Adrenal gland (tissue), 5 donors: ENCODE measurements at regions not wholly inside any gene's neighbourhood (a gene's known extent, or its start where the extent isn't known, plus 50 kb on each side); places are given as distances from the start of the nearest gene placed in this dataset.

ENCODE experiments used
- CTCF ChIP-seq, 6 experiments: fragments of 450-650 bp in 4 of 6; fragments of 200-600 bp in 2 of 6; sonication (generic) in 1 of 6; IDR thresholded peaks; 1 replicate in 5 of 6; 2 replicates in 1 of 6; pipeline versions ENCODE4 v1.5.1 to v1.8.0; 2016 to 2021; ENCODE audit warnings: antibody characterized with exemption in 6 of 6, mild to moderate bottlenecking in 2 of 6, moderate library complexity in 1 of 6
- POLR2A ChIP-seq, 2 donors: fragments of 450-650 bp; IDR thresholded peaks; one replicate each; pipeline ENCODE4 v1.6.1; 2017; ENCODE audit warnings: antibody characterized with exemption in 2 of 2, mild to moderate bottlenecking in 2 of 2, moderate library complexity in 1 of 2
- donor health status: DM: no; HTN: no; CAD: no.

GRCh38 chr4:120155287-120155686 is 88.6 kb upstream of the MAD2L1 start:
- TF ChIP-seq CTCF (IDR thresholded peaks at IDR 0.05) (no peak), POLR2A (IDR thresholded peaks at IDR 0.05) (no peak)
